Aorta (tissue), 5 donors: ENCODE measurements at regions not wholly inside any gene's neighbourhood (a gene's known extent, or its start where the extent isn't known, plus 50 kb on each side); places are given as distances from the start of the nearest gene placed in this dataset.
"Not testable (repeated sequence)": the region's sequence is repeated elsewhere in the genome, so short reads cannot be mapped to it uniquely, and the experiment has no call there.

ENCODE experiments used
- ATAC-seq: fragments of 200-7000 bp; cut with Tn5 transposase; one replicate; pipeline ENCODE4 v1.9.1; 2022; ENCODE audit warnings: moderate library complexity; ENCODE audit not compliant: low FRiP score
- DNase-seq, 2 donors: peaks; one replicate each; pipeline ENCODE4 v3.0.0-alpha.2; 2020
- H3K27ac ChIP-seq, 2 donors: one replicate each; pipeline ENCODE4 v1.5.1; 2013; ENCODE audit warnings: low read length in 2 of 2, mild to moderate bottlenecking in 2 of 2, moderate library complexity in 2 of 2, control low read depth in 1 of 2, inconsistent platforms in 1 of 2, low read depth in 1 of 2
- H3K27me3 ChIP-seq, 2 donors: one replicate each; pipeline ENCODE4 v1.6.1; 2013; ENCODE audit warnings: control low read depth in 1 of 2, low read length in 1 of 2, mild to moderate bottlenecking in 1 of 2, moderate library complexity in 1 of 2; ENCODE audit not compliant: insufficient read depth in 2 of 2, control insufficient read depth in 1 of 2
- H3K36me3 ChIP-seq, 2 donors: one replicate each; pipeline ENCODE4 v1.6.1; 2013; ENCODE audit warnings: control low read depth in 1 of 2, low read length in 1 of 2, mild to moderate bottlenecking in 1 of 2; ENCODE audit not compliant: insufficient read depth in 2 of 2, control insufficient read depth in 1 of 2
- H3K4me1 ChIP-seq, 2 donors: one replicate each; pipeline ENCODE4 v1.6.1; 2013; ENCODE audit warnings: low read length in 2 of 2, control low read depth in 1 of 2, mild to moderate bottlenecking in 1 of 2, moderate library complexity in 1 of 2; ENCODE audit not compliant: insufficient read depth in 2 of 2, control insufficient read depth in 1 of 2
- H3K4me3 ChIP-seq, 2 donors: one replicate each; pipeline ENCODE4 v1.5.1; 2013; ENCODE audit warnings: low read length in 2 of 2, control low read depth in 1 of 2, mild to moderate bottlenecking in 1 of 2
- H3K9me3 ChIP-seq: one replicate; pipeline ENCODE4 v1.6.1; 2013; ENCODE audit warnings: mild to moderate bottlenecking, low read length; ENCODE audit not compliant: control insufficient read depth
- WGBS, 2 donors: extraction: QIAGEN DNeasy Blood & Tissue Kit; methylation state at CpG; one replicate each; pipeline ENCODE4 v1.1.7; 2013; 5-methylcytosine and 5-hydroxymethylcytosine counted together
- intact Hi-C, 2 donors: fragments of 100-400 bp; cut with DNase I; formaldehyde crosslinking; loops; one replicate each; pipeline versions ENCODE4 v1.14.2 to v1.15.0; 2022
- donor health status: healthy with polysubstance abuse.
- donor health status: Bipolar disorder and iron deficiency.
- donor health status: DM: no; HTN: no; CAD: no.
- donor health status: DM: no; HTN: no; CAD: no.
- donor health status: DM: yes; HTN: yes; CAD: no.

DNA sequence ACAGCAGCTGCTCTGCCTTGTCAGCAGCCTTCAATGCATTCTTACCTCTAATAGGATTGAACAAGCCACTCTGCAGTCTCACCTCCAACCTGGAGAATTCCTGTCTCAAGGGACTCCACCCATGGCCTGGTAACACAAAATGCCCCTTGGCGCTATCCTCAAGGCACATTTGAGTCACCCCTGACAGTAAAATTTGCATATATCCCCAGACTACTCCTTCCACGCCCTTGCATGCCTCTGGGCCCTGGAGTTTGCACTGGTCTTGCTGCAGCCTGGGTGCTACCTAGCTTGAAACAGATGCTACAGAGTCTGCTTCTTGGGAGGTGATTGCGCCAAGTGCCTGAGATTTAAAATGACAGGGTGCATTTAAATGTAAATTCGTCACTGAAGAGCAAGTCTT lies 391.4 kb upstream of the MAF start:
- H3K9me3 ChIP-seq: no peaks in the 10 kb centered on the region
- H3K36me3 ChIP-seq: no peaks in the 10 kb centered on the region
- H3K27ac ChIP-seq: no peak overlapping the region
- WGBS, 2 donors: 96 to 97% methylated on average over 4 of the region's 4 CpGs
- no peak overlapping the region for H3K4me3 ChIP-seq
- no peaks in the 10 kb centered on the region for H3K4me1 ChIP-seq
- H3K27me3 ChIP-seq: no peaks in the 10 kb centered on the region
- intact Hi-C loops: no loop called here
- DNase-seq (no peak), ATAC-seq (no peak)

DNA sequence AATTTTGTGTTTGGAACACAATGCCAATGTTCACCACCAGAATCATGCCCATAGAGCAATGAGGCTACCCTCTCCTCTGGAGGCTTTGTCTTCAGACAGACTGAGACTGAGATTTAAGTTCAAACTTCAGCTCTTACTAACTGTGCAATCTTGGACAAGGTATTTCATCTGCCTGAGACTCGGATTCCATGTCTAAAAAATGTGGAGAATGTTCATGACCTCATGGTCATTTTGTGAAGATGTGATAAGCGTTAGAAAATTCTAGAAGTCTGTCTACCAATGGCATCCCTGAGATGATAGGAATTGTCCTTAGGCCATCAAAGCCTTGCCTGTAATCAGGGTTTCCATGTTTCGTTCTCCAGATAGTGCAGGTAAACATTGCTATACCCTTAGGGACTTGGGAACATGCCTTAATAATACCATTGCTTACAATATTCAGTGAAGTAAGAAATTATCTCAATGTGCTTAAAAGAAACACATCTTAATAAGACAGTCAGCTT lies 388.2 kb upstream of the MAF start:
- intact Hi-C loops: no loop called here
- Histone ChIP-seq H3K4me1 (no peaks in the 10 kb centered on the region), H3K36me3 (no peaks in the 10 kb centered on the region), H3K4me3 (no peak overlapping the region), H3K9me3 (no peaks in the 10 kb centered on the region), H3K27ac (no peak overlapping the region), H3K27me3 (no peaks in the 10 kb centered on the region)
- ATAC-seq (no peak), DNase-seq (no peak)
- WGBS, 2 donors: 65 to 72% methylated on average over 3 of the region's 3 CpGs

DNA sequence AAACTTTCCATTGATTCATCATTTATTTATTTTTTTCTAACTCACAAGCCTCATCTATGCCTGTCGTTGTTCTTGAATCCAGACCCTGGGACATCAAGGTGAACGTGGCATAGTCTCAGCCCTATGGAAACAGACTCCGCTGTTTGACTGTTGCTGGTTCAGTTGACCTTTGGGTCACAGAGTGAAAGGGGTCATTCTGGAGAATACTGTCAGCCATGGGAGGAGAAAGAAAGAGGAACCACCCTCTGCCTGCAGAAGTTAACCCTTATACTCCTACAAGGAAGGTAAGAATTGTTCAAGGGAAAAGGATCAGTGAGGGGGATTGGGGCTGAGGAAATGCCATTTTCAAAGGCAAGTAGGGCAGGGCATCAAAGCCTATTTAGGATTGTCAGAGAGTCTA lies 387.6 kb upstream of the MAF start:
- H3K36me3 ChIP-seq: no peaks in the 10 kb centered on the region
- intact Hi-C loops: no loop called here
- no peak for ATAC-seq
- H3K27ac ChIP-seq: no peak overlapping the region
- no peaks in the 10 kb centered on the region for H3K9me3 ChIP-seq
- H3K4me1 ChIP-seq: no peaks in the 10 kb centered on the region
- 89 to 92% methylated on average over 3 of the region's 3 CpGs for WGBS, 2 donors
- H3K4me3 ChIP-seq: no peak overlapping the region
- H3K27me3 ChIP-seq: no peaks in the 10 kb centered on the region
- DNase-seq: no peak

DNA sequence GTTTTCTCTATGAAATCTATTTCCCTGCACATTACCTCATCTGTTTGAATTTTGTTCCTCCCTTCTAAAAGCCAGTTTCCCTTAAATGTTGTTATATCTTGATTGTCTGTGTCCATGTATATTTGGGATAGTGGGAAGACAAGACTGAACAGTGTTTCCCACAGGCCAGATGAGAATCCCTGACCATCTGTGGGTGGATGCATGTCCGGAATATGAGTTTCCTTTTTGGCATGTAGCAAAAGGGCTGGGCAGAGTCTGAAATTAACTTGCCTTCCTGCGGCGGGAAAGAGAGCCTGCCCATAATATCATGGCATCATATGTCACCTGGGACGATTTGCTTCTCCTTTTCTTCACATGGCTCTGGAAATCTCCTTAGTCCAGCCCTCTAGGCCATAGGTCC lies 385.8 kb upstream of the MAF start:
- Histone ChIP-seq H3K4me3 (no peak overlapping the region), H3K27me3 (no peaks in the 10 kb centered on the region), H3K9me3 (no peaks in the 10 kb centered on the region), H3K4me1 (no peaks in the 10 kb centered on the region), H3K36me3 (no peaks in the 10 kb centered on the region), H3K27ac (no peak overlapping the region)
- no peak for ATAC-seq
- no peak for DNase-seq
- 88 to 89% methylated on average over 4 of the region's 4 CpGs for WGBS, 2 donors
- intact Hi-C loops: no loop called here

DNA sequence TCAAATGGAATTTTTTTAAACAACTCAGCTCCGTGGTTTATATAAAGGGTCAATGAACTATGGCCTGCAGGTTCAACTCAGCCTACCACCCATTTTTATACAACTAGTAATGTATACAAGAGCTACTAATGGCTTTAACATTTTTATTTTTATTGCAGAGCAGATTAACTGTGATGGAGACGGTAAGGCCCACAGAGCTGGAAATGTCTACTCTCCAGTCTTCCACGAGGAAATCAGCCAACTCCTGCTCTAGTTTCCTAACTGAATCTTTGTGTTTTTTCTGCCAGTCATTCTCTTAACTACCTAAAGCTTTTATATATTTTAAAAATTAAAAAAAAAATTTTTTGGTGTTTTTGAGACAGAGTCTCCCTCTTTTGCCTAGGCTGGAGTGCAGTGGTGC lies 385.1 kb upstream of the MAF start:
- H3K36me3 ChIP-seq: no peaks in the 10 kb centered on the region
- H3K9me3 ChIP-seq: no peaks in the 10 kb centered on the region
- H3K27me3 ChIP-seq: no peaks in the 10 kb centered on the region
- ATAC-seq: no peak
- 82 to 85% methylated on average over 3 of the region's 3 CpGs for WGBS, 2 donors
- H3K27ac ChIP-seq: no peak overlapping the region
- intact Hi-C loops: no loop called here
- DNase-seq: no peak
- H3K4me1 ChIP-seq: no peaks in the 10 kb centered on the region
- no peak overlapping the region for H3K4me3 ChIP-seq

DNA sequence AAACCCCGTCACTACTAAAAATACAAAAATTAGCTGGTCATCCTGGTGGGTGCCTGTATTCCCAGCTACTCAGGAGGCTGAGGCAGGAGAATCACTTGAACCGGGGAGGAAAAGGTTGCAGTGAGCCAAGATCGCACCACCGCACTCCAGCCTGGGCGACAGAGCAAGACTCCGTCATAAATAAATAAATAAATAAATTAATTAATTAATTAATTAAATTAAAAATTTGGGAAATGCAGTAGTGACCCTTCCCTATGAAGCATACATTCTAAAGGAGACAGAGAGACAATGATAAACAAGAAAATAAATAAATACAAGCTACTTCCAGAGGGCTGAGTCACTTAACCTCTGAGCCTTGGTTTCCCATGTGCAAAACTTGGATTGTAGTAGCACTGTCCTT lies 383.6 kb upstream of the MAF start:
- H3K4me1 ChIP-seq, DNase-seq, H3K27me3 ChIP-seq, H3K36me3 ChIP-seq, H3K27ac ChIP-seq, ATAC-seq, H3K4me3 ChIP-seq, H3K9me3 ChIP-seq, intact Hi-C loops: not testable (repeated sequence)
- 94 to 98% methylated on average over 6 of the region's 6 CpGs for WGBS, 2 donors

DNA sequence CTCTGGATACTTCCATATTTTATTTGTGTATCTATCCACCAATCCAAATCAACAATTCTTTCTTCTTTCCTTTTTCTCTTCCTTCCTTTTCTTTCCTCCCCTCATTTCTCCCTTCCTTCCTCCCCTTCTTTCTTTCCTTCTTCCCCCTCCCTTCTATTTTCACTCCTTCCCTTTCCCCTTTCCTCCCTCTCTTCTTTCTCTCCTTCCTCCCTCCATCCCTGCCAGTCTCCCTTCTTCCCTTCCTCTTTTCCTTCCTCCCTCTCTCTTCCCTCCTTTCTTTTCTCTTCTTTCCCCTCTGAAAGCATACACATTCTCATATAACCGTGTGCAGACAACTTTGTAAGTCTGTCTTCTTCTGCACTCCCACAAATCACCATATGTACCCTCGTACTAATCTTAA lies 382.3 kb upstream of the MAF start:
- no peak overlapping the region for H3K27ac ChIP-seq
- no peak overlapping the region for H3K4me3 ChIP-seq
- ATAC-seq: no peak
- no peaks in the 10 kb centered on the region for H3K9me3 ChIP-seq
- no peaks in the 10 kb centered on the region for H3K4me1 ChIP-seq
- intact Hi-C loops: no loop called here
- 54% methylated on average over 2 of the region's 2 CpGs for WGBS, 2 donors
- no peaks in the 10 kb centered on the region for H3K27me3 ChIP-seq
- DNase-seq: no peak
- no peaks in the 10 kb centered on the region for H3K36me3 ChIP-seq

DNA sequence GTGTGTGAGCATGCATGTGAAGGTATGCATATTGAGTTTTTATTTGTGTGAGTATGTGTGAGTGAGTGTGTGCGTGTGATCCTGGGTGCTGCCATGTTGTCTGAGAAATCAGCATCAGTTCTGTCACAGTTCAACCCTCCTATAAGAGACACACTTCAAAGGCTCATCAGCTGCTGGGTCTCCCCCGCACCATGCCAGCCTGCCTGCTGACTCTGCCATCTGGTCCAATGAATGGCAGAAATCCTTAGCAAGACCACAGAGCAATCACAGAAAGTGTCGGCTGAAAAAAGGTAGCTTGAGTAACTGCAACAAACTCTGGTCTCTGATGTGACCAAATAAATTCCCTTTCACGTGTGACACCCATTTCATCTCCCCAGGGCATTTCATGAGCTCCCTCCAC lies 381.8 kb upstream of the MAF start:
- Histone ChIP-seq H3K27me3 (no peaks in the 10 kb centered on the region), H3K4me3 (no peak overlapping the region), H3K27ac (no peak overlapping the region), H3K9me3 (no peaks in the 10 kb centered on the region), H3K36me3 (no peaks in the 10 kb centered on the region), H3K4me1 (no peaks in the 10 kb centered on the region)
- ATAC-seq (no peak), DNase-seq (no peak)
- WGBS, 2 donors: 80 to 82% methylated on average over 4 of the region's 4 CpGs
- intact Hi-C loops: no loop called here

DNA sequence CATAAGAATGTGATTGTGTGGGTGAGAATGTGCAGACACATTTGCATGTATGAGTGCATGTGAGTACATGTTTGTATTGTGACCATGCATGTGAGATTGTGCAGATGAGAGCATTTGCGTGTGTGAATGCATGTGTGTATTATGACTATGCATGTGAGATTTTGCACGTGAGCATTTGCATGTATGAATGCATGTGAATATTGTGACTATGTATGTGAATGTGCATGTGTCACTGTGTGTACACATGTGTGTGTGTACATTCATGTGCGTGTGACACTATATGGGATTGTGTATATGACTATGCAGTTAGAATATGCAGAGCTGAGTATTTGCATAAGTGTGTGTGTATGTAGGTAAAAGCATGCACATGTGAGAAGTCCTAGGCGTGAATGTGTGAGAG lies 381.3 kb upstream of the MAF start:
- WGBS, 2 donors: 92 to 97% methylated on average over 4 of the region's 4 CpGs
- Histone ChIP-seq H3K27ac (no peak overlapping the region), H3K36me3 (no peaks in the 10 kb centered on the region), H3K9me3 (no peaks in the 10 kb centered on the region), H3K4me3 (no peak overlapping the region), H3K4me1 (no peaks in the 10 kb centered on the region), H3K27me3 (no peaks in the 10 kb centered on the region)
- DNase-seq (no peak), ATAC-seq (no peak)
- intact Hi-C loops: no loop called here
